ENCODE measurements at regions not wholly inside any gene's neighbourhood (a gene's known extent, or its start where the extent isn't known, plus 50 kb on each side); places are given as distances from the start of the nearest gene placed in this dataset.

DNA sequence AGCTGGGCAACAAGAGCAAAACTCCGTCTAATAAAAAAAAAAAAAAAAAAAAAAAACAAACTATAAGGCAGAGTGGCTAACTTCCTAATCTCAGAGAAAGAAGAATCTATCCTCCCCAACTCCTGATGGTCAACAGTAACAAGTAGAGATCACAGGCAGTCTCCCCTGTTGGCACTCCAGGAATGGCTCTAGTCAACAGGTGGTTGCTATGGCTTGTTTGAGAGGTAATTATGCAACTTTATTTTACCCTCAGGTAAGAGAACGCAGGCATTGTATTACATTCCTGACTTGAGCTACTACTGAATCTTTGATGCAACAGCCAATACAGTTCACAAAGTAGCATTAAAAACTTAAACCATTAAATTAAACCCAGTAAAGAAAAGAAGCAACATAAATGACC, 180.3 kb downstream of the DICER1 start:
- TF ChIP-seq, protein P1, sequence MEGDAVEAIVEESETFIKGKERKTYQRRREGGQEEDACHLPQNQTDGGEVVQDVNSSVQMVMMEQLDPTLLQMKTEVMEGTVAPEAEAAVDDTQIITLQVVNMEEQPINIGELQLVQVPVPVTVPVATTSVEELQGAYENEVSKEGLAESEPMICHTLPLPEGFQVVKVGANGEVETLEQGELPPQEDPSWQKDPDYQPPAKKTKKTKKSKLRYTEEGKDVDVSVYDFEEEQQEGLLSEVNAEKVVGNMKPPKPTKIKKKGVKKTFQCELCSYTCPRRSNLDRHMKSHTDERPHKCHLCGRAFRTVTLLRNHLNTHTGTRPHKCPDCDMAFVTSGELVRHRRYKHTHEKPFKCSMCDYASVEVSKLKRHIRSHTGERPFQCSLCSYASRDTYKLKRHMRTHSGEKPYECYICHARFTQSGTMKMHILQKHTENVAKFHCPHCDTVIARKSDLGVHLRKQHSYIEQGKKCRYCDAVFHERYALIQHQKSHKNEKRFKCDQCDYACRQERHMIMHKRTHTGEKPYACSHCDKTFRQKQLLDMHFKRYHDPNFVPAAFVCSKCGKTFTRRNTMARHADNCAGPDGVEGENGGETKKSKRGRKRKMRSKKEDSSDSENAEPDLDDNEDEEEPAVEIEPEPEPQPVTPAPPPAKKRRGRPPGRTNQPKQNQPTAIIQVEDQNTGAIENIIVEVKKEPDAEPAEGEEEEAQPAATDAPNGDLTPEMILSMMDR (IDR thresholded peaks at IDR 0.05; ENCODE audit: low read depth, low read length): no peak
- no peak for DNase-seq (ENCODE audit: extremely low read depth, low read depth)

DNA sequence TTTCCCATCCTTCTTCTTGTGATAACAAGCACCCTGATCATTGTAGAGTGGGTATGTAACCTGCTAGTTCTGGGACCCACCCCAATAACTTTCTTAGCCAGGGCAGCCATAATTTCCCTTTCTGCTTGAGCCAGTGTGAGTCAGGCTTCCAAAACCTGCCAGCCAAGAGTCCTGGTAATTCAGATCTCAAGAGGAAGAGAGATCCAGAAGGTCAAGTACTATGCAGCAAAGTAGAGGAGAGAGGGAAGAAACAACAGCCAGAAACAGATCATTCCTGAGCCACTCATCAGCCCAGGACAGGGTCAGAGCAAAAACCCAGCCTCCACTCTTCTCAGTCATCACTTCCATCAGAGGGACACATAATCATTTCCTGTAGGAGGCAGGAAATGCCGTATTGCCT, 182.0 kb downstream of the DICER1 start:
- TF ChIP-seq, protein P1 (IDR thresholded peaks at IDR 0.05; ENCODE audit: low read depth, low read length): no peak
- no peak for DNase-seq (ENCODE audit: extremely low read depth, low read depth)

DNA sequence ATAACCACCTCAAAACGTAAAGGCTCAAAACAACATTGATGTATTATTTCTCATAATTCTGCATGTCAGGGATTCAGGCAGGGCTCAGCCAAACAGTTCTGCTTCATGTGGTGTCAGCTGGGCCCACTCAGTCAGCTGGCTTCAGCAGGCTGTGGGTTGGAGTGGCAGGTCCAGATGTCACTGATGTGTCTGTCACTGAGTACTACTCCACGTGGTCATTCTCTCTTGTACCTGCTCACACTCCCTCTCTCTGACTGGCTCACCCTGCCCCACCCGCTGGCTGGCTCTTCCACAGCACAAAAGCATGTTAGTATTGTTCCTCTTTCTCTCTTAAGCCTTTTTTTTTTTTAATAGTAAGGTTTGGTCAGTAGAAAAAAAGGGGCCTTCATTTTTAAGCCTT, 182.4 kb downstream of the DICER1 start:
- TF ChIP-seq, protein P1 (IDR thresholded peaks at IDR 0.05; ENCODE audit: low read depth, low read length): no peak
- no peak for DNase-seq (ENCODE audit: extremely low read depth, low read depth)

DNA sequence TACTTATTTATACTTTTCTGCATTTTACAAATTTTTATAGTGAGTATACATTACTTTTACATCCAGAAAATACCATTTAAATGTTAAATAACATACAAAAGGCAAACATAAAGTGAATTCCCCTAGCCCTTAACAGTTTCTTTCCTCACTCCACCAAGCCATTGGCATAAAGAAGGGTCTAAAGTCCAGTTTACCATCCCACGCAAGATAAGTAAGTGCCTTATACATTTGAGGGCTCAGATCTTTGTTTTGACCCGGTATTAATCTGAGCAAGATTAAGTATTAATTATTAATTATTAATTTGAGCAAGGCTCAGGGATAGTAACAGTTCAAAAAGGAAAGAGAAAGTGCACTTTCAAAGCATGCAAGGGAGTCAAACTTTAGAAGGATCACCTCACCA, 182.9 kb downstream of the DICER1 start:
- DNase-seq (ENCODE audit: extremely low read depth, low read depth): no peak
- TF ChIP-seq, protein P1 (IDR thresholded peaks at IDR 0.05; ENCODE audit: low read depth, low read length): no peak

DNA sequence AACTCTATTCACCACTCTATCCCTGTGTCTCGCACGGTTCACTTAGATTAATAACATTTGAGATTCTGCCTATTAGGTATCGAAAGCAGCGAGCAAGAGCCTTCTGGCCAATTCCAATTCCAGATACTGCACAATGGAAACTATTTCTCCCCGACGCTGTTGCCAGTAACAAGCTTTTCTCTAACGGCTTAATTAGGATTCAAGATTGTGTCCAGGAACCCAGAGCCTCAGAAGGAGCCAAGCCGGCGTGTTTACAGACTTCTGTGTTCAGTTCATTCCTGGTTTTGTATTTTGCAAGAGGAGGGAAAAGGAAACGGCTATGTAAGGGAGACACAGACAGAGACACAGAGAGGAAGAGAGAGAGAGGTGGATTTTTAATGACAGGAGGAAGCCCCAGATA, 185.6 kb downstream of the DICER1 start:
- no peak for DNase-seq (ENCODE audit: extremely low read depth, low read depth)
- TF ChIP-seq, protein P1 (IDR thresholded peaks at IDR 0.05; ENCODE audit: low read depth, low read length): no peak

DNA sequence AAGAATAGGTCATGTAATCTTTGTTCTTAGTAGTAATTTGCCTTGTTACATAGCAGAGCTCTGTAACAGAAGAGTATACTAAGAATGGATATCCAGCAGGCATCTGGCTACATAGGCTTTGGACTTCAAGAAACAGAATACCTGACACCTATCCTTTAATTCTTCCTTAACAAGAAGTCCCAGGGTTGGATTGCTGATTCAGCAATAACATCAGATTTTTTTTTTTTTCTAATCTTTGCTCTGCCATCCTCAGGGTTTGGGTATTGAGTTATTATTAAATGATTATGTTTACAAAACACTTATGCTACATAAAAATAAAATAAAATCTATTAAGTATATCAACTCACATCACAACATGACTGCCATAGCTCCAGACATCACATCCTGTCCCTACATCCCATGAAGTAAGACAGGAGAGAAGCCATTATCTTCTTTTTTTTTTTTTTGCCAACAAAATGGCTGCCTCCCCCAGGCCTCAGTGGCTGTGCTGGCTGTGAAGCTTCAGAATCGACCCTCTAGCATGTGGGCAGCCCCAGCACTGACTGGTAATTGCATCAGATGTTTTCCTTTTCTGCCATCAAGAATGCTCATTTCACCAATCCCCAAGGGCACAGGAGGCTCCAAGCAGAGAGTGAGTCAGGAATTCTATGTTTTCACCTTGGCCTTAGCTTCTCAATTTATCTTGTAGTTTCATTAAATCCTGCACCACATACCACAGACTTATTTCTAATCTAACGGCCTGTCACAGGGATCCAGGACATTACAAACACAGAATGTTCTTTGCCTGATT, 186.2 kb downstream of the DICER1 start:
- no peak for DNase-seq (ENCODE audit: extremely low read depth, low read depth)
- TF ChIP-seq, protein P1 (IDR thresholded peaks at IDR 0.05; ENCODE audit: low read depth, low read length): no peak

DNA sequence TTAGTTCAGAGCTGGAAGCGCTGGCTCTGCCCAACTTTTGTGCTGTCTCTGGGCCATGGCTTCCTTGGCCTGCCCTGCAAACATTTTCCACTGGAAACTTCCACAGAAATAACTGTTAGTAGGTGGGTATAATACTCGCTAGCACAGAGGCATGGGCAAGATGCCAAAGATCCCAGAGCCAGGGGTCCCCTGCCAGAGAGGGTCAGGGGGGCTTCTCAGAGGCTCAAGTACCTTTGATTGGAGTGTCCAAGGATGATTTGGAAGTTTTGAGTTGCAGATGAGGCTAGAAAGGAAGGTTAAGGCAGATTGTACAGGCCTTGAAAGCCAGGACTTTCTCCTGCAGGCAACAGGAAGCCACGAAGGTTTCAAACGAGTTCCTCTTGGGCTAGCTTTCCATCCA, 187.6 kb downstream of the DICER1 start:
- TF ChIP-seq, protein P1 (IDR thresholded peaks at IDR 0.05; ENCODE audit: low read depth, low read length): no peak
- no peak for DNase-seq (ENCODE audit: extremely low read depth, low read depth)
